Gastroesophageal sphincter (tissue), 4 donors: ENCODE measurements at regions not wholly inside any gene's neighbourhood (a gene's known extent, or its start where the extent isn't known, plus 50 kb on each side); places are given as distances from the start of the nearest gene placed in this dataset.

ENCODE experiments used
- ATAC-seq: fragments of 150-250 bp; one replicate; pipeline ENCODE4 v1.9.1; 2016; ENCODE audit warnings: mild to moderate bottlenecking, moderate library complexity
- H3K27ac ChIP-seq, 4 donors: fragments of 200-600 bp; sonication (generic) in 3 of 4; 1 replicate in 3 of 4; 2 replicates in 1 of 4; pipeline ENCODE4 v1.5.1; 2016 to 2019
- H3K27me3 ChIP-seq: fragments of 200-600 bp; sonication (generic); one replicate; pipeline ENCODE4 v1.5.1; 2019
- H3K36me3 ChIP-seq, 2 donors: fragments of 200-600 bp; sonication (generic); one replicate each; pipeline ENCODE4 v1.5.1; 2019; ENCODE audit warnings: control low read depth in 1 of 2
- H3K4me1 ChIP-seq, 3 donors: fragments of 200-600 bp; sonication (generic); 1 replicate in 2 of 3; 2 replicates in 1 of 3; pipeline ENCODE4 v1.5.1; 2016 to 2019; ENCODE audit warnings: control low read depth in 2 of 3
- H3K4me3 ChIP-seq, 2 donors: fragments of 200-600 bp; sonication (generic); one replicate each; pipeline ENCODE4 v1.5.1; 2019; ENCODE audit warnings: mild to moderate bottlenecking in 1 of 2, moderate library complexity in 1 of 2
- H3K9me3 ChIP-seq, 3 donors: fragments of 200-600 bp; sonication (generic); one replicate each; pipeline ENCODE4 v1.5.1; 2017 to 2019; ENCODE audit warnings: control low read depth in 2 of 3
- CTCF ChIP-seq, 4 experiments: fragments of 200-600 bp in 2 of 4; fragments of 450-650 bp in 2 of 4; sonication (generic) in 1 of 4; IDR thresholded peaks; one replicate each; pipeline ENCODE4 v1.5.1; 2017 to 2019; ENCODE audit warnings: antibody characterized with exemption in 4 of 4, mild to moderate bottlenecking in 2 of 4, moderate library complexity in 2 of 4
- EP300 ChIP-seq: sonication (generic); formaldehyde crosslinking; IDR thresholded peaks from one replicate; pipeline ENCODE4 v1.6.1; 2017; ENCODE audit warnings: antibody characterized with exemption, mild to moderate bottlenecking
- POLR2A ChIP-seq, 2 donors: fragments of 450-650 bp; IDR thresholded peaks; one replicate each; pipeline ENCODE4 v1.6.1; 2017; ENCODE audit warnings: antibody characterized with exemption in 2 of 2, mild to moderate bottlenecking in 2 of 2, moderate library complexity in 1 of 2
- POLR2AphosphoS5 ChIP-seq: sonication (generic); formaldehyde crosslinking; IDR thresholded peaks from one replicate; pipeline ENCODE4 v1.6.1; 2017; ENCODE audit warnings: antibody characterized with exemption
- WGBS, 2 donors: methylation state at CpG; one replicate each; pipeline ENCODE4 v1.1.5; 2018; ENCODE audit warnings: low coverage in 1 of 2; 5-methylcytosine and 5-hydroxymethylcytosine counted together
- small RNA-seq, 4 donors: library from RNA; depleted of rRNA; stranded (forward); fragments of <200 nt; gene quantifications; one replicate each; pipeline ENCODE3, GENCODE V24; 2016

- H3K27ac ChIP-seq, result no peak overlapping the region
- ATAC-seq, result no peak
- no peaks in the 10 kb centered on the region for H3K36me3 ChIP-seq
- no peak for TF ChIP-seq CTCF (IDR thresholded peaks at IDR 0.05)
- TF ChIP-seq EP300, result no peak
- TF ChIP-seq POLR2A (IDR thresholded peaks at IDR 0.05), result no peak
- no peak for TF ChIP-seq POLR2AphosphoS5
- WGBS, 2 donors, result 32 to 33% methylated on average over 1 of the region's 1 CpG
- H3K4me1 ChIP-seq, result no peaks in the 10 kb centered on the region
- H3K27me3 ChIP-seq, result no peaks in the 10 kb centered on the region
- peaks cover 0 to 100% (median 0%) of the 10 kb centered on the region in 3 donors for H3K9me3 ChIP-seq
- no peak overlapping the region for H3K4me3 ChIP-seq
Observed at GRCh38 chr19:27618006-27618405, 1594.9 kb downstream of the UQCRFS1 start.

GRCh38 chr19:27580906-27581305 is 1632.0 kb downstream of the UQCRFS1 start:
- ATAC-seq, result no peak

More at GRCh38 chr19:27580906-27581305, 1632.0 kb downstream of the UQCRFS1 start:
- Histone ChIP-seq H3K27me3 (no peaks in the 10 kb centered on the region), H3K4me3 (no peak overlapping the region), H3K9me3 (peaks cover 0 to 90% (median 0%) of the 10 kb centered on the region in 3 donors), H3K36me3 (no peaks in the 10 kb centered on the region), H3K27ac (no peak overlapping the region), H3K4me1 (no peaks in the 10 kb centered on the region)
- no peak for TF ChIP-seq POLR2A (IDR thresholded peaks at IDR 0.05)
- no peak for TF ChIP-seq POLR2AphosphoS5
- no peak for TF ChIP-seq EP300
- TF ChIP-seq CTCF (IDR thresholded peaks at IDR 0.05), result no peak

Small RNAs in the stretch of these regions (small RNA-seq; reads per million reads assigned to genes)
- gene AC006504.6, result 0 reads per million in 4 donors
- gene RNA5SP470, result 0 reads per million in 4 donors
